HG03139 (cell line): ENCODE measurements at regions not wholly inside any gene's neighbourhood (a gene's known extent, or its start where the extent isn't known, plus 50 kb on each side); places are given as distances from the start of the nearest gene placed in this dataset.

Experiments used
- ATAC-seq: cut with Tn5 transposase; IDR thresholded peaks from one replicate; pipeline ENCODE4 v1.9.1; 2021; ENCODE audit not compliant: unreplicated experiment

DNA sequence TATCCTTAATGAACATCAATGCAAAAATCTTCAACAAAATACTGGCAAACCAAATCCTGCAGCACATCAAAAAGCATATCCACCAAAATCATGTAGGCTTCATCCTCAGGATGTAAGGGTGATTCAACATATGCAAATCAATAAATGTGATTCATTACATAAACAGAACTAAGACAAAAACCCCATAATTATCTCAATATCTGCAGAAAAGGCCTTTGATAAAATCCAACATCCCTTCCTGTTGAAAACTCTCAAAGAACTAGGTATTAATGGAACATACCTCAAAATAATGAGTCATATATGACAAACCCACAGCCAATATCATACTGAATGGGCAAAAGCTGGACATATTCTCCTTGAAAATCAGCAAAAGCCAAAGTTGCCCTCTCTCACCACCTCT, 54.6 kb upstream of the DEPDC1 start:
- no peak for ATAC-seq

DNA sequence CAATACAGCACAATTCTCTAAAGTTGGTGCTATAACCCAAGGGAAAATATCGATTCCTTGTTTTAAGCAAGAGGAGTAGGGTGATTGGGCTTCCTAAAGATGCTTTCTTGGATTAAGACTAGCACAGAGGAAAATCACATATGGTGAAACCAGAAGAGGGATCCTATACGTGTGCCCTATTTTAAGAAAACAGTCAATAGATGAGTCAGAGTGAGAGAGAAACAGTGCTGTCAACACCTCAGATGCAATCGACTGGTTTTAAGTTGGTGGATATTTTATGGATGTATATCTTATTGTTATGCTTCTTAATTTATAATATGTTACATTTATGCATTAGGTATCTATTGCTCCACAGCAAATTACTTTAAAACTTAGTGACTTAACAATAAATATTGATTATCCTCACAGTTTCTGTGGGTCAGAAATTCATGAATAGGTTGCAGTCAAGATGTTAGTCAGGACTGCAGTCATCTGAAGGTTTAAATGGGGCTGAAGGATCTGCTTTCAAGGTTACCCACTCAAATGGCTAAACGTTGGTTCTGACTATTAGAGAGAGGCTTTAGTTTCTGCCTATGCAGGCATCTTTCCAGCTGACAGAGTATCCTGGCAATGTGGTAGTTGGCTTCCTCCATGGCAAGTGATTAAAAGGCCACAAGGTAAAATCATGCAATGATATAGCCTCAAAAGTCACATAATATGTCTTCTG, 61.6 kb upstream of the DEPDC1 start:
- ATAC-seq = no peak

DNA sequence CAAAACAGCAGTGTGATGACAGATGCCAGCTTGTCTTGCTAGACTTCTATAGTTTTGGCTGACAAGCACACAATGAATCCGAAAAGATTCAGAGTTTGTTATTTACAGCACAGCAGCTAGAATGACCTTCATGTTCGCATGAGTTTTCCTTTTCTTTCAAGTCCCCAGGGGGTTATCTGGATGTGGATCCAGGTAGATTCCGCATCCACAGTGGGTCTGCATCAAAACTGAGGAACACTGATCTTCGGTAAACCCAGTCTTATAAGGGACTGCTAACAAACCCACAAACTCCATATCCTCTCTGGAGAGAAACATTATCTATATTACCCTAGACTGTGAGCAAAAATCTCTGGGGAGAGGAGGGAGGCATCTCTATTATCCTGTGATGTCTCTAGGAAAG, 69.0 kb upstream of the DEPDC1 start:
- ATAC-seq = no peak

DNA sequence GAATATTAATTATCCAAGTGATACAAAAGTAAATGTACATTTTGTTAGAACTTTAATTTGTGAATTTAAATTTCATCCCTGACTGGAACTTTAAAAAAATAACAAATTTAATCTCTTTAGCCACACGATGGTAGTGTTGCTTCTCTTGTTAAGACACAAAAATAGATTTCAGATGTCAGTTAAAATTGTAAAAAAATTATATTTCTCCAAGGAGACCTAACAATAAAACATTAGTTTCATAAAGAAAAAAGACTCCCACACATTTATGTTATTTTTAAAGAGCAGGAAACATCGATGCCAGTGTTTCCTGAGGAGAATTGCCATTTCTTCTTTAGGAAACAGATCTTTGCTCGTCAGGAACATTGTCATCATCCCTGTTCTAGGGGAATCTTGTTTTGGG, 74.0 kb upstream of the DEPDC1 start:
- ATAC-seq = no peak

DNA sequence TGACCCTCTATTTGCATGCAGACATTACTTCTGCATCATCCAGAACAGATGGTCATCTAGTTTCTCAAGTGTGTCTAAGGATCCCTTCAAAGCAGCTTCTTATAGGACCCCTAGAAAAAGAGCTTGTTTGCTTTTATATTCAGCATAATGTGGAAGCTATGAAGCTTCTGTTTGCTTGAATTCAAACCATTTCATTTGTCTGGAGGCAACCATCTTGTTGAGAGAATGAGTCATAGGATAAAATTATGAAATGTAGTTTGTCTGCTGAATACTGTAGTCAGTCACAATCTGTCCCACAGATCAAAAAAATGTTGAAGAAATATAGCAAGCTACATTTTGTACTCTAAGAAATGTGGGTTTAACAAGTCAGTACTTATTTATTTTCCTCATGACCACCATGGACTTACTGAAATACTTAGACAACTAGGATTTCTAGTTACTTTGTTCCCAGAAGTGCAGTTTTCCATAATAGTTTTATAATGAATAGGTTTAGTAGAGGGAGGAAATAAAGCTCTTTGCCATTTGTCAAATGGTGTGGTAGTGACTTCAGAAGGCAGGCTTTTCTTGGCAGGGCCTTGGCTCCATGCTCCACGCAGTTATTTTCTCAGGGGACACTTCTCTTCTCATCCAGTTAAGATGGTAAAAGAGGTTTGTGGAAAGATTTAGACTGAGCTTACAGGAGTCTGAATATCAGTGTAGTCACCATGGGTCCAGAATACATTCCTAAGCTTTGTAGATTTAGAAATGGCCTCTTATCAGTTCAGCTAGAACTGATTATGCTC, 74.8 kb upstream of the DEPDC1 start:
- ATAC-seq = no peak

DNA sequence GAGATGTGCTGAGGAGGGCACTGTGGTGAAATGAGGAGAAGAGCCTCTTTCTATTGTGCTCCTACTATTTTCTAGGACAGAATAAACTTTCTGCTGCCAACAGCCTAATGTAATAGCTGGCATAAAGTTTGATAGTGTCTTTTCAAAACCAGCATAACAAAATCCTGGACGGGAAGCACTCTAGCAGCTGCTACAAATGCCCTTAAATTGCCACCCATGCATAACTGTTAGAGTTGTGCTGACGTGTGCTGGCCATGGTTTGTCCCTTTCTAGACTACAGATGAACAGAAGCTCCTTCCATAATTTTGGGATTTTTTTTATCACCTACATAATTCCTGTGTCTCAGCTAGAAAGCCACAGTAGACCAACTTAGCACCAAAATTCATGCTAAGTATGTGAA, 88.5 kb upstream of the DEPDC1 start:
- ATAC-seq = no peak

DNA sequence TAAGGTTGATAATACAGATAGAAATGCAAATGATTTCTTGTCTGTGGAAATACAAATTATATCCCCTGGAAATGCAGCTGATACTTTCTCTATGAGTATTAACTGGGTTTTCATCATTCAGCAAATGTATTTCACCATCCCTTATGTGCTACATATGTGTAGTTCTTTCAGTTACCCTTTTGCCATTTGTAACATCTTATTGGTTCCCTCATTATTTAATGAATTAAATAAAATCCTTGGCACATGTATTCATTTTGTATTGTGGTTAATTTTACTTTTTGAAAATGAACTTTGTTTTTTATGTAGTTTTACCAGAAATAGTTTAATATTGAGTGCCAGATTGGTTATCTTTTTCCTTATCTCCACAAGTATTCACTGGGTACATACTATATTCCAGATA, 89.9 kb upstream of the DEPDC1 start:
- ATAC-seq = no peak

DNA sequence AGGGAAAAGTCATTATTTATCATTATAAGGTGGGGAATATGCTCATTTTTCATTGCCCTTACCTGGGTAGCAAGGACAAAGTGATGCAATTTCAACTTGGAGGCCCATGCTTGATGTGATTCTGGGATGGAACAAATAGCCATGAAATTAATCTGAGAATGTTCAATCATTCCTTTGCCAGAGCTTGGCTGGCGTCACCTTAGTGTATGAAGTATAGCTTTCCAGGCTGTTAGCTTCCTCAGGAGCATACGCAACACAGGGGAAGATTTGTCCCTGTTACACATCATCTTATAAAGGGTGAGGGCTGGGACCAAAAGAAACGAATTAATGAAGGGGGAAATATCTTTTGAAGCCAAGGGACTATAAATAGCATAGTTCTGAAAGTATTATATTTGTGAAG, 91.4 kb upstream of the DEPDC1 start:
- no peak for ATAC-seq

DNA sequence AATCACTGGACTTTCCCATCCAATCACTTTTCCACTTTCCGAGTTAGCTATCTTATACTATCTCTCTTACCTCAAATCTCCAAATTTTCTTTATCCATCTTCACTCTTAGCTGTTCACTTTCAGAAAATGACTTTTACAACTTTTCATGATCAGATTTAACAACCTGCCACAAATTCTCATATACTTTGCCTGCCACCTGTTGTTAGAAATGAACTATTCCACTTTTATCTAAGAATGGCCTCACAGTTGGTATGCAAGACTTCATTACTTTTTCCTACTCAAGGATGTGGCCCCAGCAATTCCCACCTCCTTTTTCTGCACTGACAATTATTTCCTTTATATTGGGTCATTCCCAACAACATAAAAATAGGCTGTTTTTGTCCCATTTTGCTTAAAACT, 93.6 kb upstream of the DEPDC1 start:
- no peak for ATAC-seq

DNA sequence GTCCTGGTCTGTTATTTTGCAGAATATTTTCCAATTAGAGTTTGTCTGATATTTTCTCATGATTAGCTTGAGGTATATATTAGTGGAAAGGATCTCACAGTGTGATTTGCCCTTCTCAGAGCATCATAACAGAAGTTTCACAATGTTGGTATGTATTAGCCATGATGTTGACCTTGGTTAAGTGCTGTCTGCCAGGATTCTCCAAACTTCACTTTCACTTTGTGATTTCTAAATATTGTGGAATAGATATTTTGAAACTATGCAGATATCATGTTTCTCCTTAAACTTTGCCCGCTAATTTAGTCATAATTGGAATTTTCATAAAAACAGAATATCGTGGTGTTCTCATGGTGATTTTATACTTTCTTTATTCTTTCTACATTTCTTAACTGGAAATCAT, 98.0 kb upstream of the DEPDC1 start:
- no peak for ATAC-seq

DNA sequence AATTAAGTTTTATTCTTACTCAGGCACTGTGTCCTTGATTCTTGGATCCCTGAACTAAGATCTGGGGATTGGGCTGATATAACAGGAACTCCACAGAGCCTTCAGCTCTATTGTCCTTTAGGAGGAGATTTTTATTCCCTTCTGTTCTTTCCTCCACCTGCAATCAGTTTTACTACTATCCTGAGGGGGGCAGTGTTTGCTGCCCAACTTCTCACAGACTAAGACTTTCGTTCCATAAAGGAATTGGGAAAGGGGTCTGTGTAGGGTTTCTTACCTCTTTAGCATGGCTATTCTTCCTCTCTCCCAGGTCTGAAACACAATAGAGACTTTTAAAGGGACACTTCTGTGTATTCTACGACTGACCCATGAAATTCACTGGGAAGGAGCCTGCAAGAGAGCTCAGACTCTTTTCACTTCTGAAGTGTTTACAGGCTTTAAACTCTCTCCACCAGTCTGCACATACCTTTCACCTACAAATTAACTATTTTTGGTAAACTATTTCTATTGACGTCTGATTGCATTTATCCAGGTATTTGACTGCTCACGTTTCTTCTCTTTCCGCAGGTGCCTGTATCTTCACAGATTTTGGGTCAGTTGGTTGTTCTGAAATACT, 103.3 kb upstream of the DEPDC1 start:
- no peak for ATAC-seq

DNA sequence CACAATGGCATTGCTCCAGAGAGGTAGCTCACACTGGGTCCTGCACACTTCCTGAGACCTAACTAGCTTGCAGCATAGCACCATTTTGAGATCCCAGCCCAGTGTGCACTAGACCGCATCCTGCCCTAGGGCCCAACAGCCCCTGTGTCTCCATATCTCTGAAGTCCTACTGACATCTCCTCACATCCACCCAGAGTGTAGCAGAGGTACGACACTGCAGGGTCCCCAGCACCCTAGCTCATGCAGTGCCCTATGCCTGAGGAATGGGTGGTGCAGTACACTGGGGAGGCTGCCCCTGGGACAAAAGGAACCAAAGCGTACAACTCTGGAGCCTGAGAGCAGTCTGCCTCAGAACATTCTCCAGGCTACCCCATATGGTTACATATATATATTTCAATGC, 111.4 kb upstream of the DEPDC1 start:
- no peak for ATAC-seq

DNA sequence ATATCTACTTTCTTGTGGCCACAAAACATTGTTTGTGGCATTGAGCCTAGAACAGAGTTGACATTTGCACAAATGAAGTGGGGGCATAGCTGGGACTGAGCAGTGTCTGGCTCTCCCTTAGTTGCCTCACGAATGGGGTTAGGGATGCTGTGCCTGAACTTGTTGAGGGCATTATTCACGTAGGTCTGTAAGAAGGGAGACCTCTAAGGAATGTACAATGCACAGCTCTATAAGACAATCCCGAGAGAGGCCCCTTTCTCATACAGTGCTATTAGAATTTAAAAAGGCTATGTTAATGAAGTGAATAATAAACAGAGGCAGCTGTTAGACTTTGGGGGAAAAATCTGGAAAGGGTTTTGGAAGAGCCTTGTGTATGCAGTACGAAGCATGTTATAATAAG, 118.4 kb upstream of the DEPDC1 start:
- no peak for ATAC-seq

DNA sequence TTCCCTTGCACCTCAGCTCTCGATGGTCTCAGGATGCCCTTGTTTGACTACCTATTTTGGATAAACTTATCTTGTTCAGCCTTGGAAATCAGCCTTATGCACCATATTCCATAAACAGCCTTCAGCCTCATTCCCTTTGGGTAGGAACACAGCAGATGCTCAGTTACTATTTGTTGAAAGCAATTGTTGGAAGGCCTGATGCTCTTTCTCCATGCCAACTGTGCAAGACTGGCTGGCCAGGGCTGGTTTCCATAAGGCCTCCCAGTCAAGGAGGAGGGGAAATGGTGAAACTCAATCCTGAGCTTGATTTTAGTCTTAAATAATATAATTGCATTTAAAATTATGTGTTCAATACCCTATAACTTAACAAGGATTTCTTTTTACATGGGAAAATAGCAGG, 121.1 kb upstream of the DEPDC1 start:
- no peak for ATAC-seq

DNA sequence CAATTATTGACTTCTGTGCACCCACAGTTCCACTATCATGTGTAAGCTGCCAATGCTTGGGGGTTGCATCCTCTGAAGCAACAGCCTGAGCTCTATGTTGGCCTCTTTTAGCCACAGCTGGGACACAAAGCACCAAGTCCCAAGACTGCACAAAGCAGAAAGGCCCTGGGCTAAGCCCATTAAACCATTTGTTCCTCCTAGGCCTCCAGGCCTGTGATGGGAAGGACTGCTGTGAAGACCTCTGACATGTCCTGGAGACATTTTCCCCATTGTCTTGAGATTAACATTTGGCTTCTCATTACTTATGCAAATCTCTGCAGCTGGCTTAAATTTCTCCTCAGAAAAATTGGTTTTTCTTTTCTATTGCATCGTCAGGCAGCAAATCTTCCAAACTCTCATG, 123.7 kb upstream of the DEPDC1 start:
- no peak for ATAC-seq

DNA sequence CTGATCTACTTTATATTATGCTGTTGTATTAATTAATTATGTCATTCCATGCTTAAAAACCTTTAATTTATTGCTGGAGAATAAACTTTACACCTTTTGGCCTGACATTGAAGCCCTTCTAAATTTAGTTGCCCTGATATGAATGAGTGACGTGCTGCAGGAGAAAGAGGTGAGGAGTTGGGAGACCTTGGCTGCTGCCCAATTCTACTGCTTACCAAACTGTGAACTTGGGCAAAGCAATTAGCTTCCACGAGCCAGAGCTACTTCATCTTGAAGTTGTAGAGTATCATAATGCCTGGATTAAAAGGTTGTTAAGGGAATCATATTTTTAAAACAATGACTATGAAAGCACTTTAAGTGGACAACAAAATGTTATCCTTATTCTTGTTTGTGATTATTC, 126.8 kb upstream of the DEPDC1 start:
- no peak for ATAC-seq

DNA sequence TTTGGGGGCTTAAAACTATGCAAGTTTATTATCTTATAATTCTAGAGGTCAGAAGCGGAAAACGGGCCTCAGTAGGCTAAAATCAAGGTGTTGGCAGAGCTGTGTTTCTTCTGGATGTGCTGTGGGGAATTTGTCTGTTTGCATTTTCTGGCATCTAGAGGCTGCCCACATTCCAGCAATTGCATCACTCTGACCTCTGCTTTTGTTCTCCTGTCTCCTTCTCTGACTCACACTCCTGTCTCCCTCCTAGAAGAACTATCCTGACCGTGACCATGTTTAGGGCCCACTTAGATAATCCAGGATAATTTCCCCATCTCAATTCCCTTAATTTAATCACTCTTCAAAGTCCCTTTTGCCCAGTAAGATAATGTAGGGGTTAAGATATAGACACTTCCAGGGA, 127.4 kb upstream of the DEPDC1 start:
- ATAC-seq = no peak

DNA sequence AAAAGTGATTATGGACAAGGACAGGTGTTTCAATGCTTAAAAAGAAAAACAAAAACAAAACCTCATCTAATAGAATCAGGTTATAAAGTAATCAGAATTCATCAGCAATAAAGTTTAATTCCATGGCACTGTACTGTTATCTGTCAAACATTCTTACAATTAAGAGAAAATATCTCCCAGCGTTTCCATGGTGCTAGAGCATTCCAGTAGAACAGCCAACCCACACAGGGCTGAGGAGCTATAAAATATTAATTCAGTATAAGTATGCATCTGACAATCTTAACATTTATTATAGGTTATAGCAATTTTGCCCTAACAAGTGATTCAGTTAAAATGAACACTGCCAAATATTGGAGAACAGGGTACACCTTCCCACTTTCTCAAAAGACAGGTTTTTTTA, 128.7 kb upstream of the DEPDC1 start:
- no peak for ATAC-seq

DNA sequence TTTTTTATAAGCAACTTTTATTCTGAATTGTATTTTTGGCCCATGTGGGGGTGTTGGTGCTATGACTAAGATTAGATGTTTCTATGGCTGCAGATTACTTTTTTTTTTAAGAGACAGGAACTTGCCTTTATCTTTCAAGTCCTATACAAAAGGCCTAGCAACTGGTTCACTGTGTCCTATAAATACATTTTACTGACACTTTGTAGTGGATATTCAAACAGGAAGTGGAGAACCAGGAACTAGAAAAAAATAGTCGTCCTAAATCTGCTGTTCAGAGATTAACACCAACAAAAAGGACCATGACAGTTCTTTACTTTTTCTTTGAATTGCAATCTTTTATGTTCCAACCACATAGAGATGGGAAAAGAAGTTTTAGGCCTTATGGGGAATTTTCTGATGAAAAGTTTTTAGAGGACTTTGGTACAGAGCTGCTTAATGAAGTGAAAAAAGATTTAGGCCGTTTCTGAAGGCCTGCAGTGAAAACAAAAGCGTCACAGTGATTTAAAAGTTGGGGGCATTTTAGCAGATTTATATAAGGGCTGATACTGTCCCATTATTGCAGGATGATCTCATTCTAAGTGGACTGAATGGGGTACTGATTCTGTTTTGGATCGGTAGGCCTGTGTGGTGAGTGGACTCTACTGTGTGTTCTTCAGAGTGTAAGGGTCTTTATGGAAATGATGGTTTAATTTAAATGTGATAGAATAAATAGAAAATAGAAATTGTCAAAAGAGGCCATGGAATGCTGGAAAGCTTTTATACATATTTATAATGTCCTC, 136.4 kb upstream of the DEPDC1 start:
- no peak for ATAC-seq

DNA sequence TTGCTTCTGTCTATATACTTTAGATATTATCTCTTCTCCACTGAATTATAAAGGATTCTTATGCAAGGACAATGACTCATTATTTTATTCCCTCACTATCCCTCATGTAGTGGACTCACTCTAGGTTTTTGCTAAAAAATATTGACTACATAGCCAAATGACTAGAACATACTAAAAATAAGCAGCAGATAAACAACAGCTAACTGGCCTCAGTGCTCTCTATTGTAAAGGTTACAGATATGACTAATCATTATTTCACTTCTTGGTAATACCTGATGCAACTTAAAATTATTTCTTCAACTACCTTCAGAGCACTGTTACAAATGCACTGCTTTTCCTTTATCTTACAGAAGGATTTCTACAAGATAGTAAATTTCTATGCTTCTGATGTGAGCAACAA, 147.6 kb upstream of the DEPDC1 start:
- ATAC-seq = no peak

DNA sequence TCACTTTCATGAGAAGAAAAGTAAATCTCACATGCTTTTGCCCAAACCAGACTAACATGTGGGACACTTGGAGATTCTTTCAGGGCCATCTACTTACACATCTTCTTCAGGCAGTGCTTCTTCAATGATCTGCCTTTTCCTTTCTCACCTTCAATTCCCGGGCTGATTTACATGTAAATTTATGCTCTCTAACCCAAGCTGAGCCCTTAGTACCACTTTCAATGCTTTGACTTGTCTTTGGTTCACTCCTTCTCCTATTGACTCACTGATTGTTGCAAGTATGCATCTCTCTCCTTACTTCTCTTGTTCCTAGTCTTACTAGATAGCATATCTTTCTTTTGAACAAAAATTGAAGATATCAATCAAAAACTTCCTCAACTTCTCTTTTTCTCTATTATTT, 154.2 kb upstream of the DEPDC1 start:
- ATAC-seq = no peak

DNA sequence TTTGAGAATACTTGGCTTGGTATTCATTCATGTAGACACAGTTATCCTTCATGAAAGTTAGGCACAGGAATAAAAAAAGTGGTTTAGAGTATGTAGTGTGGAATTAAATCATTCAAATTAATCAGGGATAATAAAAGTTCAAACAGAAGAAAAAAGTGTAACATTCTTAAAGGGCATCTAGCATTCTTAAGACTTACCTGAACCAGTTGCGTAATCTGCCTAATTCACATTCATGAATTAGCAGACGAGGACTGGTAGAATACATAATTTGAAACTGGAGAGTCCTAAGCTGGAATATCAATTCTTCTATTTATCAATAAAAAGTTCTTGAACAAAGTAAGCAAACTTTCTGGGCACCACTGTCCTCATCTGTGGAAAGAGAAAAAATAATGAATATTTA, 157.0 kb upstream of the DEPDC1 start:
- no peak for ATAC-seq
